H9 (cell line): ENCODE measurements at regions not wholly inside any gene's neighbourhood (a gene's known extent, or its start where the extent isn't known, plus 50 kb on each side); places are given as distances from the start of the nearest gene placed in this dataset.

ENCODE experiments used
- DNase-seq: peaks from one replicate; pipeline ENCODE4 v3.0.0-alpha.2; 2017
- H2AFZ ChIP-seq: one replicate; pipeline ENCODE4 v1.6.1; 2013; ENCODE audit warnings: mild to moderate bottlenecking, low read length, control low read depth, moderate library complexity
- H2AK5ac ChIP-seq: 2 replicates; pipeline ENCODE4 v1.6.1; 2013; ENCODE audit warnings: low read length, control low read depth, mixed read lengths; ENCODE audit not compliant: insufficient read length
- H2BK120ac ChIP-seq: one replicate; pipeline ENCODE4 v1.6.1; 2013; ENCODE audit warnings: low read depth, mild to moderate bottlenecking, low read length, control low read depth, inconsistent platforms; ENCODE audit not compliant: poor library complexity, severe bottlenecking
- H2BK12ac ChIP-seq: 2 replicates; pipeline ENCODE4 v1.6.1; 2013; ENCODE audit warnings: low read length, control low read depth, mixed read lengths, low read depth; ENCODE audit not compliant: insufficient read length
- H2BK15ac ChIP-seq: 2 replicates; pipeline ENCODE4 v1.6.1; 2013; ENCODE audit warnings: low read depth, low read length, control low read depth
- H2BK20ac ChIP-seq: one replicate; pipeline ENCODE4 v1.6.1; 2013; ENCODE audit warnings: low read depth, mild to moderate bottlenecking, low read length, control low read depth, inconsistent platforms; ENCODE audit not compliant: poor library complexity, severe bottlenecking
- H2BK5ac ChIP-seq: 2 replicates; pipeline ENCODE4 v1.6.1; 2013; ENCODE audit warnings: low read length, control low read depth, mixed read lengths; ENCODE audit not compliant: insufficient read length
- H3K14ac ChIP-seq: 2 replicates; pipeline ENCODE4 v1.6.1; 2013; ENCODE audit warnings: low read length, control low read depth; ENCODE audit not compliant: insufficient read depth
- H3K18ac ChIP-seq: 2 replicates; pipeline ENCODE4 v1.6.1; 2013; ENCODE audit warnings: low read depth, mild to moderate bottlenecking, mixed read lengths, low read length, control low read depth; ENCODE audit not compliant: insufficient read length
- H3K23ac ChIP-seq: 2 replicates; pipeline ENCODE4 v1.6.1; 2013; ENCODE audit warnings: low read length, control low read depth, mixed read lengths, low read depth; ENCODE audit not compliant: insufficient read length
- H3K23me2 ChIP-seq: 2 replicates; pipeline ENCODE4 v1.6.1; 2013; ENCODE audit warnings: low read depth, mild to moderate bottlenecking, mixed read lengths, low read length, control low read depth; ENCODE audit not compliant: insufficient read length, poor library complexity, severe bottlenecking
- H3K27ac ChIP-seq: 2 replicates; pipeline ENCODE4 v1.5.1; 2013; ENCODE audit warnings: low read length, control low read depth, mixed read lengths, low read depth; ENCODE audit not compliant: insufficient read length
- H3K27me3 ChIP-seq: 2 replicates; pipeline ENCODE4 v1.6.1; 2013; ENCODE audit warnings: low read length, control low read depth, inconsistent platforms; ENCODE audit not compliant: insufficient read depth
- H3K4ac ChIP-seq: 2 replicates; pipeline ENCODE4 v1.6.1; 2013; ENCODE audit warnings: low read depth, mild to moderate bottlenecking, control low read depth, inconsistent platforms, low read length, moderate library complexity
- H3K4me1 ChIP-seq: 2 replicates; pipeline ENCODE4 v1.6.1; 2013; ENCODE audit warnings: low read length, control low read depth, inconsistent platforms; ENCODE audit not compliant: insufficient read depth
- H3K4me2 ChIP-seq: 2 replicates; pipeline ENCODE4 v1.6.1; 2013; ENCODE audit warnings: low read length, control low read depth, mixed read lengths; ENCODE audit not compliant: insufficient read length, insufficient read depth
- H3K56ac ChIP-seq: 2 replicates; pipeline ENCODE4 v1.6.1; 2013; ENCODE audit warnings: low read depth, mild to moderate bottlenecking, mixed read lengths, low read length, control low read depth; ENCODE audit not compliant: insufficient read length
- H3K79me1 ChIP-seq: 2 replicates; pipeline ENCODE4 v1.6.1; 2013; ENCODE audit warnings: low read depth, mild to moderate bottlenecking, moderate library complexity, low read length, control low read depth, inconsistent platforms; ENCODE audit not compliant: insufficient read depth, poor library complexity, severe bottlenecking
- H3K79me2 ChIP-seq: 2 replicates; pipeline ENCODE4 v1.6.1; 2013; ENCODE audit warnings: low read length, control low read depth, inconsistent platforms; ENCODE audit not compliant: insufficient read depth
- H3K9ac ChIP-seq: 2 replicates; pipeline ENCODE4 v1.6.1; 2013; ENCODE audit warnings: low read length, control low read depth, mixed read lengths; ENCODE audit not compliant: insufficient read length; ENCODE audit errors: extremely low read depth
- H3K9me3 ChIP-seq: one replicate; pipeline ENCODE4 v1.6.1; 2013; ENCODE audit warnings: low read depth, low read length, inconsistent platforms; ENCODE audit not compliant: control insufficient read depth
- H3T11ph ChIP-seq: one replicate; pipeline ENCODE4 v1.6.1; 2013; ENCODE audit warnings: mild to moderate bottlenecking, low read length, control low read depth, inconsistent platforms
- H4K20me1 ChIP-seq: one replicate; pipeline ENCODE4 v1.6.1; 2013; ENCODE audit not compliant: control insufficient read depth, insufficient read length, insufficient read depth
- H4K5ac ChIP-seq: 2 replicates; pipeline ENCODE4 v1.6.1; 2013; ENCODE audit warnings: low read depth, mild to moderate bottlenecking, mixed read lengths, low read length, control low read depth; ENCODE audit not compliant: insufficient read length
- H4K8ac ChIP-seq: replicated peaks from 2 replicates; pipeline ENCODE4 v1.6.1; 2013; ENCODE audit warnings: low read length, control low read depth, mixed read lengths, low read depth; ENCODE audit not compliant: insufficient read length
- H4K91ac ChIP-seq: 2 replicates; pipeline ENCODE4 v1.6.1; 2013; ENCODE audit warnings: low read depth, mild to moderate bottlenecking, moderate library complexity, mixed read lengths, low read length, control low read depth; ENCODE audit not compliant: insufficient read length
- H3K27ac Mint-ChIP-seq, 3 experiments: 2 replicates in 2 of 3; 3 replicates in 1 of 3; pipeline ENCODE4 v1.8.0; 2020 to 2021; ENCODE audit warnings: mixed read lengths in 3 of 3, mild to moderate bottlenecking in 1 of 3, moderate library complexity in 1 of 3
- H3K27me3 Mint-ChIP-seq: 2 replicates; pipeline ENCODE4 v1.8.0; 2021; ENCODE audit warnings: low read depth, mild to moderate bottlenecking, moderate library complexity, mixed read lengths
- H3K36me3 Mint-ChIP-seq, 3 experiments: 2 replicates in 2 of 3; 3 replicates in 1 of 3; pipeline ENCODE4 v1.8.0; 2020 to 2021; ENCODE audit warnings: low read depth in 3 of 3, mixed read lengths in 3 of 3; ENCODE audit not compliant: insufficient read depth in 1 of 3
- H3K4me1 Mint-ChIP-seq, 2 experiments: 2 replicates each; pipeline ENCODE4 v1.8.0; 2020; ENCODE audit warnings: mixed read lengths in 2 of 2
- H3K4me3 Mint-ChIP-seq, 2 experiments: 2 replicates in 1 of 2; 3 replicates in 1 of 2; pipeline ENCODE4 v1.8.0; 2020 to 2021; ENCODE audit warnings: mild to moderate bottlenecking in 2 of 2, mixed read lengths in 2 of 2, moderate library complexity in 1 of 2
- H3K9me3 Mint-ChIP-seq, 2 experiments: 2 replicates in 1 of 2; 3 replicates in 1 of 2; pipeline ENCODE4 v1.8.0; 2020; ENCODE audit warnings: mild to moderate bottlenecking in 2 of 2, mixed read lengths in 2 of 2, moderate library complexity in 1 of 2
- WGBS: extraction: QIAGEN DNeasy Blood & Tissue Kit; methylation state at CpG from one replicate; pipeline ENCODE4 v1.1.7; 2013; ENCODE audit warnings: missing lambda C conversion rate, low lambda C conversion rate, mixed read lengths; ENCODE audit not compliant: insufficient read length; ENCODE audit errors: extremely low coverage; 5-methylcytosine and 5-hydroxymethylcytosine counted together
- TF ChIP-seq, protein P1 (sequence below): fragments of 200-600 bp; sonication (generic); conservative IDR thresholded peaks from 3 replicates; pipeline ENCODE4 v1.8.0; 2021; ENCODE audit warnings: antibody characterized with exemption, mild to moderate bottlenecking

DNA sequence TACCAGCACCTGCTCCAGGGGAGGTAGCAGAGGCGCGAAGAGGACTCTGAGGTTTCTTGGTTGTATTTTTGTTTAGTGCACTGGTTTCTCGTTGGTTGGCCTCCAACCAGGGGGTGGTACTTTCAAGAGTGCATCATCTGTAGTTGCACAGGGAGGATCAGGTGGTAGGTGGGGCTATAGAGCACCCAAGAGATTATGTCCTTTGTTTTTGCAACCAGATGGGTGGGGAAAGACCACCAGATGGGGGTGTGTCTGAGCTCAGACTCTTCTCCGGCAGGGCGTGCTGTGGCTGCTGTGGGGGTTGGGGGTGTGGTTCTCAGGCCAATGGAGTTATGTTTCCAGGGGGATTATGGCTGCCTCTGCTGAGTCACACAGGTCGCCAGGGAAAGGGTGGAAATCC lies 254.4 kb upstream of the KLF12 start:
- Histone ChIP-seq H3K14ac (no peak overlapping the region), H3T11ph (no peak overlapping the region), H4K8ac (no peak overlapping the region), H2AK5ac (no peak overlapping the region), H3K9ac (no peak overlapping the region), H3K4ac (no peak overlapping the region), H3K79me1 (no peaks in the 10 kb centered on the region), H4K91ac (no peak overlapping the region), H3K23me2 (no peaks in the 10 kb centered on the region), H3K56ac (no peak overlapping the region), H2AFZ (no peak overlapping the region), H3K9me3 (no peaks in the 10 kb centered on the region), H2BK5ac (no peak overlapping the region), H4K20me1 (no peaks in the 10 kb centered on the region), H3K27me3 (no peaks in the 10 kb centered on the region), H2BK20ac (no peak overlapping the region), H3K23ac (no peak overlapping the region), H2BK120ac (no peak overlapping the region), H3K18ac (no peak overlapping the region), H3K4me2 (no peak overlapping the region), H2BK12ac (no peak overlapping the region), H3K4me1 (no peaks in the 10 kb centered on the region), H4K5ac (no peak overlapping the region), H3K79me2 (no peaks in the 10 kb centered on the region), H2BK15ac (no peak overlapping the region), H3K27ac (no peak overlapping the region)
- peaks cover 0 to 8% (median 6%) of the 10 kb centered on the region in 3 experiments; a peak in 5 of 7 replicates for H3K36me3 Mint-ChIP-seq
- TF ChIP-seq, protein P1, sequence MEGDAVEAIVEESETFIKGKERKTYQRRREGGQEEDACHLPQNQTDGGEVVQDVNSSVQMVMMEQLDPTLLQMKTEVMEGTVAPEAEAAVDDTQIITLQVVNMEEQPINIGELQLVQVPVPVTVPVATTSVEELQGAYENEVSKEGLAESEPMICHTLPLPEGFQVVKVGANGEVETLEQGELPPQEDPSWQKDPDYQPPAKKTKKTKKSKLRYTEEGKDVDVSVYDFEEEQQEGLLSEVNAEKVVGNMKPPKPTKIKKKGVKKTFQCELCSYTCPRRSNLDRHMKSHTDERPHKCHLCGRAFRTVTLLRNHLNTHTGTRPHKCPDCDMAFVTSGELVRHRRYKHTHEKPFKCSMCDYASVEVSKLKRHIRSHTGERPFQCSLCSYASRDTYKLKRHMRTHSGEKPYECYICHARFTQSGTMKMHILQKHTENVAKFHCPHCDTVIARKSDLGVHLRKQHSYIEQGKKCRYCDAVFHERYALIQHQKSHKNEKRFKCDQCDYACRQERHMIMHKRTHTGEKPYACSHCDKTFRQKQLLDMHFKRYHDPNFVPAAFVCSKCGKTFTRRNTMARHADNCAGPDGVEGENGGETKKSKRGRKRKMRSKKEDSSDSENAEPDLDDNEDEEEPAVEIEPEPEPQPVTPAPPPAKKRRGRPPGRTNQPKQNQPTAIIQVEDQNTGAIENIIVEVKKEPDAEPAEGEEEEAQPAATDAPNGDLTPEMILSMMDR = no peak
- no CpG with 5 or more reads among the region's 6 CpGs for WGBS
- no peak overlapping the region for H3K4me3 Mint-ChIP-seq
- DNase-seq = no peak
- peaks cover 3 to 26% of the 10 kb centered on the region in 2 experiments; a peak in 4 of 5 replicates for H3K9me3 Mint-ChIP-seq
- H3K4me1 Mint-ChIP-seq = peaks cover 0 to 10% of the 10 kb centered on the region in 2 experiments; a peak in 2 of 4 replicates
- peak overlapping the region in 1 of 3 experiments; percentile 67; a peak in 2 of 7 replicates for H3K27ac Mint-ChIP-seq
- peaks cover 3% of the 10 kb centered on the region; the same call in 1 of the 2 replicates for H3K27me3 Mint-ChIP-seq
